Caco-2 (cell line): ENCODE measurements at regions not wholly inside any gene's neighbourhood (a gene's known extent, or its start where the extent isn't known, plus 50 kb on each side); places are given as distances from the start of the nearest gene placed in this dataset.

Source experiments
- BruUV-seq: library from RNA; stranded (reverse); fragments of 400-500 nt; replicated peaks from 2 replicates; lab custom pipeline; 2021; lab: Mats Ljungman, UMichigan
- CTCF ChIA-PET: fragments of 300-600 bp; sonication (Branson Sonifier 250); formaldehyde crosslinking; loops from one replicate; lab custom pipeline; 2022; ENCODE audit warnings: antibody characterized with exemption; lab: Charles Lee
- POLR2A ChIA-PET: fragments of 300-600 bp; sonication (Branson Sonifier 250); formaldehyde crosslinking; loops from one replicate; lab custom pipeline; 2022; ENCODE audit warnings: antibody characterized with exemption; lab: Charles Lee
- DNase-seq, 2 experiments: peaks; one replicate each; pipeline versions ENCODE4 v3.0.0 to v3.0.0-alpha.2; 2020 to 2022
- H3K27me3 ChIP-seq: replicated peaks from 2 replicates; pipeline ENCODE4 v1.6.0; 2011; ENCODE audit warnings: low read length; ENCODE audit not compliant: control insufficient read depth, insufficient read depth
- H3K36me3 ChIP-seq: 2 replicates; pipeline ENCODE4 v1.5.1; 2011; ENCODE audit warnings: low read length; ENCODE audit not compliant: control insufficient read depth, insufficient read depth
- H3K4me1 ChIP-seq: fragments of 250-450 bp; sonication (Bioruptor Pico); 2 replicates; pipeline ENCODE4 v1.5.1; 2020; ENCODE audit warnings: mild to moderate bottlenecking
- H3K4me3 ChIP-seq: 2 replicates; pipeline ENCODE4 v1.5.1; 2011; ENCODE audit warnings: low read depth, mild to moderate bottlenecking, control low read depth, low read length
- H3K9me3 ChIP-seq: fragments of 250-450 bp; sonication (Bioruptor Pico); 2 replicates; pipeline ENCODE4 v1.5.1; 2020; ENCODE audit warnings: mild to moderate bottlenecking, moderate library complexity
- H3K27ac Mint-ChIP-seq: one replicate; pipeline ENCODE4 v1.8.0; 2022; ENCODE audit warnings: mixed read lengths; ENCODE audit not compliant: unreplicated experiment
- H3K27me3 Mint-ChIP-seq: one replicate; pipeline ENCODE4 v1.8.0; 2022; ENCODE audit warnings: mixed read lengths; ENCODE audit not compliant: insufficient read depth, unreplicated experiment
- H3K36me3 Mint-ChIP-seq: one replicate; pipeline ENCODE4 v1.8.0; 2022; ENCODE audit warnings: mild to moderate bottlenecking, mixed read lengths; ENCODE audit not compliant: insufficient read depth, unreplicated experiment
- H3K4me1 Mint-ChIP-seq: one replicate; pipeline ENCODE4 v1.8.0; 2022; ENCODE audit warnings: low read depth, mixed read lengths; ENCODE audit not compliant: unreplicated experiment
- H3K4me3 Mint-ChIP-seq: one replicate; pipeline ENCODE4 v1.8.0; 2022; ENCODE audit warnings: mild to moderate bottlenecking, moderate library complexity, mixed read lengths; ENCODE audit not compliant: unreplicated experiment
- H3K9me3 Mint-ChIP-seq: one replicate; pipeline ENCODE4 v1.8.0; 2022; ENCODE audit warnings: mixed read lengths; ENCODE audit not compliant: unreplicated experiment
- CTCF ChIP-seq, 2 experiments: fragments of 200-600 bp in 1 of 2; IDR thresholded peaks; 1 replicate in 1 of 2; 2 replicates in 1 of 2; pipeline versions ENCODE4 v1.5.1 to v1.8.0; 2011 to 2022; ENCODE audit warnings: antibody characterized with exemption in 1 of 2, control low read depth in 1 of 2, inconsistent platforms in 1 of 2, low read depth in 1 of 2, low read length in 1 of 2, mild to moderate bottlenecking in 1 of 2, moderate library complexity in 1 of 2; ENCODE audit not compliant: insufficient read depth in 1 of 2, severe bottlenecking in 1 of 2, unreplicated experiment in 1 of 2
- intact Hi-C: fragments of 100-400 bp; cut with micrococcal nuclease; formaldehyde crosslinking; loops from one replicate; pipeline ENCODE4 v1.10.0; 2022; ENCODE audit not compliant: unreplicated experiment

- Histone ChIP-seq H3K27me3 (no peaks in the 10 kb centered on the region), H3K4me3 (no peak overlapping the region), H3K4me1 (peaks cover 19% of the 10 kb centered on the region), H3K9me3 (no peaks in the 10 kb centered on the region), H3K36me3 (no peaks in the 10 kb centered on the region)
- TF ChIP-seq CTCF (IDR thresholded peaks at IDR 0.05; ENCODE audit: insufficient read depth in 1 of 2, low read depth in 1 of 2, low read length in 1 of 2, severe bottlenecking in 1 of 2, unreplicated experiment in 1 of 2) = no peak
- CTCF ChIA-PET = no interaction called here
- POLR2A ChIA-PET = no interaction called here
- BruUV-seq = no TSS peak
- DNase-seq = no peak
- intact Hi-C loops = no loop called here
- Mint-ChIP-seq H3K36me3 (no peaks in the 10 kb centered on the region), H3K27ac (no peak overlapping the region), H3K4me1 (peaks cover 35% of the 10 kb centered on the region), H3K9me3 (no peaks in the 10 kb centered on the region), H3K4me3 (no peak overlapping the region), H3K27me3 (no peaks in the 10 kb centered on the region)
These were observed 181.1 kb upstream of the MARCKS start for GRCh38 chr6:113676057-113676456.

- no peaks in the 10 kb centered on the region for H3K27me3 Mint-ChIP-seq
- Histone ChIP-seq H3K27me3 (no peaks in the 10 kb centered on the region), H3K4me1 (peaks cover 19% of the 10 kb centered on the region), H3K4me3 (no peak overlapping the region), H3K36me3 (no peaks in the 10 kb centered on the region), H3K9me3 (no peaks in the 10 kb centered on the region)
- no peak overlapping the region for H3K4me3 Mint-ChIP-seq
- H3K9me3 Mint-ChIP-seq = no peaks in the 10 kb centered on the region
- DNase-seq = no peak
- no TSS peak for BruUV-seq
- ChIA-PET POLR2A (no interaction called here), CTCF (interaction anchor here (0.5 kb wide), 1 partner anchor 12 kb away, joined by 8 read pairs; no protein-coding TSS in a partner anchor)
- H3K27ac Mint-ChIP-seq = peak overlapping the region; percentile 17
- peaks cover 35% of the 10 kb centered on the region for H3K4me1 Mint-ChIP-seq
- intact Hi-C loops = no loop called here
- no peak for TF ChIP-seq CTCF (IDR thresholded peaks at IDR 0.05; ENCODE audit: insufficient read depth in 1 of 2, low read depth in 1 of 2, low read length in 1 of 2, severe bottlenecking in 1 of 2, unreplicated experiment in 1 of 2)
- H3K36me3 Mint-ChIP-seq = no peaks in the 10 kb centered on the region
These were observed 180.2 kb upstream of the MARCKS start for GRCh38 chr6:113676968-113677367.

GRCh38 chr6:113679051-113679450 is 178.1 kb upstream of the MARCKS start:
- H3K4me1 Mint-ChIP-seq = peaks cover 26% of the 10 kb centered on the region
- H3K9me3 Mint-ChIP-seq = no peaks in the 10 kb centered on the region
- peaks cover 19% of the 10 kb centered on the region for H3K4me1 ChIP-seq
- no peaks in the 10 kb centered on the region for H3K27me3 ChIP-seq
- H3K27me3 Mint-ChIP-seq = no peaks in the 10 kb centered on the region
- no peaks in the 10 kb centered on the region for H3K36me3 ChIP-seq
- H3K4me3 Mint-ChIP-seq = no peak overlapping the region
- POLR2A ChIA-PET = no interaction called here
- H3K4me3 ChIP-seq = no peak overlapping the region
- no TSS peak for BruUV-seq
- TF ChIP-seq CTCF (IDR thresholded peaks at IDR 0.05; ENCODE audit: insufficient read depth in 1 of 2, low read depth in 1 of 2, low read length in 1 of 2, severe bottlenecking in 1 of 2, unreplicated experiment in 1 of 2) = no peak
- CTCF ChIA-PET = no interaction called here
- H3K27ac Mint-ChIP-seq = no peak overlapping the region
- no peak for DNase-seq
- H3K36me3 Mint-ChIP-seq = no peaks in the 10 kb centered on the region
- intact Hi-C loops = no loop called here
- H3K9me3 ChIP-seq = no peaks in the 10 kb centered on the region
